ENCODE measurements at regions not wholly inside any gene's neighbourhood (a gene's known extent, or its start where the extent isn't known, plus 50 kb on each side); places are given as distances from the start of the nearest gene placed in this dataset.
"Not testable (repeated sequence)": the region's sequence is repeated elsewhere in the genome, so short reads cannot be mapped to it uniquely, and the experiment has no call there.

GRCh38 chr2:192775011-192775410, 580.3 kb upstream of the TMEFF2 start:
- Histone ChIP-seq H3K36me3 (replicated peaks; ENCODE audit: control insufficient read depth, insufficient read depth, low read length) (no peaks in the 10 kb centered on the region), H3K4me3 (ENCODE audit: insufficient read depth, low read depth, low read length) (no peak overlapping the region), H3K27me3 (ENCODE audit: control insufficient read depth, insufficient read depth, low read length) (no peaks in the 10 kb centered on the region)
- no peak for DNase-seq

GRCh38 chr2:192773044-192773443, 578.3 kb upstream of the TMEFF2 start:
- no peak overlapping the region for H3K4me3 ChIP-seq (ENCODE audit: insufficient read depth, low read depth, low read length)
- no peaks in the 10 kb centered on the region for H3K36me3 ChIP-seq (replicated peaks; ENCODE audit: control insufficient read depth, insufficient read depth, low read length)
- H3K27me3 ChIP-seq (ENCODE audit: control insufficient read depth, insufficient read depth, low read length): no peaks in the 10 kb centered on the region
- DNase-seq: no peak

- no peaks in the 10 kb centered on the region for H3K36me3 ChIP-seq (replicated peaks; ENCODE audit: control insufficient read depth, insufficient read depth, low read length)
- no peak overlapping the region for H3K4me3 ChIP-seq (ENCODE audit: insufficient read depth, low read depth, low read length)
- no peaks in the 10 kb centered on the region for H3K27me3 ChIP-seq (ENCODE audit: control insufficient read depth, insufficient read depth, low read length)
- DNase-seq: no peak
Observed at GRCh38 chr2:192749611-192750200, 555.0 kb upstream of the TMEFF2 start.

- Histone ChIP-seq H3K36me3 (replicated peaks; ENCODE audit: control insufficient read depth, insufficient read depth, low read length) (no peaks in the 10 kb centered on the region), H3K4me3 (ENCODE audit: insufficient read depth, low read depth, low read length) (no peak overlapping the region), H3K27me3 (ENCODE audit: control insufficient read depth, insufficient read depth, low read length) (no peaks in the 10 kb centered on the region)
- peak; percentile 6 for DNase-seq
Observed at GRCh38 chr2:192741889-192742288, 547.2 kb upstream of the TMEFF2 start.

- Histone ChIP-seq H3K4me3 (ENCODE audit: insufficient read depth, low read depth, low read length) (no peak overlapping the region), H3K27me3 (ENCODE audit: control insufficient read depth, insufficient read depth, low read length) (no peaks in the 10 kb centered on the region), H3K36me3 (replicated peaks; ENCODE audit: control insufficient read depth, insufficient read depth, low read length) (no peaks in the 10 kb centered on the region)
- DNase-seq: no peak
Observed at GRCh38 chr2:192735447-192735846, 540.7 kb upstream of the TMEFF2 start.

- DNase-seq: no peak
- Histone ChIP-seq H3K4me3 (ENCODE audit: insufficient read depth, low read depth, low read length) (no peak overlapping the region), H3K36me3 (replicated peaks; ENCODE audit: control insufficient read depth, insufficient read depth, low read length) (no peaks in the 10 kb centered on the region), H3K27me3 (ENCODE audit: control insufficient read depth, insufficient read depth, low read length) (no peaks in the 10 kb centered on the region)
Observed at GRCh38 chr2:192729369-192729768, 534.6 kb upstream of the TMEFF2 start.

- Histone ChIP-seq H3K4me3 (ENCODE audit: insufficient read depth, low read depth, low read length) (no peak overlapping the region), H3K36me3 (replicated peaks; ENCODE audit: control insufficient read depth, insufficient read depth, low read length) (no peaks in the 10 kb centered on the region), H3K27me3 (ENCODE audit: control insufficient read depth, insufficient read depth, low read length) (no peaks in the 10 kb centered on the region)
- DNase-seq: no peak
Observed at GRCh38 chr2:192725991-192726390, 531.3 kb upstream of the TMEFF2 start.

GRCh38 chr2:192719629-192720028, 524.9 kb upstream of the TMEFF2 start:
- no peaks in the 10 kb centered on the region for H3K36me3 ChIP-seq (replicated peaks; ENCODE audit: control insufficient read depth, insufficient read depth, low read length)
- no peak overlapping the region for H3K4me3 ChIP-seq (ENCODE audit: insufficient read depth, low read depth, low read length)
- no peaks in the 10 kb centered on the region for H3K27me3 ChIP-seq (ENCODE audit: control insufficient read depth, insufficient read depth, low read length)
- no peak for DNase-seq

GRCh38 chr2:192718340-192718739, 523.6 kb upstream of the TMEFF2 start:
- Histone ChIP-seq H3K4me3 (ENCODE audit: insufficient read depth, low read depth, low read length) (no peak overlapping the region), H3K27me3 (ENCODE audit: control insufficient read depth, insufficient read depth, low read length) (no peaks in the 10 kb centered on the region), H3K36me3 (replicated peaks; ENCODE audit: control insufficient read depth, insufficient read depth, low read length) (no peaks in the 10 kb centered on the region)
- DNase-seq: no peak

GRCh38 chr2:192700934-192701333, 506.2 kb upstream of the TMEFF2 start:
- DNase-seq: no peak
- H3K4me3 ChIP-seq (ENCODE audit: insufficient read depth, low read depth, low read length): no peak overlapping the region
- no peaks in the 10 kb centered on the region for H3K27me3 ChIP-seq (ENCODE audit: control insufficient read depth, insufficient read depth, low read length)
- no peaks in the 10 kb centered on the region for H3K36me3 ChIP-seq (replicated peaks; ENCODE audit: control insufficient read depth, insufficient read depth, low read length)

GRCh38 chr2:192697880-192698279, 503.1 kb upstream of the TMEFF2 start:
- H3K27me3 ChIP-seq (ENCODE audit: control insufficient read depth, insufficient read depth, low read length): no peaks in the 10 kb centered on the region
- no peak overlapping the region for H3K4me3 ChIP-seq (ENCODE audit: insufficient read depth, low read depth, low read length)
- no peak for DNase-seq
- no peaks in the 10 kb centered on the region for H3K36me3 ChIP-seq (replicated peaks; ENCODE audit: control insufficient read depth, insufficient read depth, low read length)

GRCh38 chr2:192696857-192697256, 502.1 kb upstream of the TMEFF2 start:
- Histone ChIP-seq H3K4me3 (ENCODE audit: insufficient read depth, low read depth, low read length) (no peak overlapping the region), H3K27me3 (ENCODE audit: control insufficient read depth, insufficient read depth, low read length) (no peaks in the 10 kb centered on the region)
- DNase-seq: no peak

GRCh38 chr2:192687015-192687414, 492.3 kb upstream of the TMEFF2 start:
- Histone ChIP-seq H3K4me3 (ENCODE audit: insufficient read depth, low read depth, low read length) (no peak overlapping the region), H3K36me3 (replicated peaks; ENCODE audit: control insufficient read depth, insufficient read depth, low read length) (no peaks in the 10 kb centered on the region), H3K27me3 (ENCODE audit: control insufficient read depth, insufficient read depth, low read length) (no peaks in the 10 kb centered on the region)
- DNase-seq: no peak

More at GRCh38 chr2:192696857-192697256, 502.1 kb upstream of the TMEFF2 start:
- no peaks in the 10 kb centered on the region for H3K36me3 ChIP-seq (replicated peaks; ENCODE audit: control insufficient read depth, insufficient read depth, low read length)

- not testable (repeated sequence) for H3K4me3 ChIP-seq (ENCODE audit: insufficient read depth, low read depth, low read length); H3K36me3 ChIP-seq (replicated peaks; ENCODE audit: control insufficient read depth, insufficient read depth, low read length); H3K27me3 ChIP-seq (ENCODE audit: control insufficient read depth, insufficient read depth, low read length); DNase-seq
Observed at GRCh38 chr2:192682511-192682910, 487.8 kb upstream of the TMEFF2 start.

- no peak for DNase-seq
Observed at GRCh38 chr2:192675681-192676080, 480.9 kb upstream of the TMEFF2 start.

GRCh38 chr2:192669505-192670091, 474.9 kb upstream of the TMEFF2 start:
- Histone ChIP-seq H3K4me3 (ENCODE audit: insufficient read depth, low read depth, low read length) (no peak overlapping the region), H3K27me3 (ENCODE audit: control insufficient read depth, insufficient read depth, low read length) (no peaks in the 10 kb centered on the region), H3K36me3 (replicated peaks; ENCODE audit: control insufficient read depth, insufficient read depth, low read length) (no peaks in the 10 kb centered on the region)
- DNase-seq: no peak

More at GRCh38 chr2:192675681-192676080, 480.9 kb upstream of the TMEFF2 start:
- no peaks in the 10 kb centered on the region for H3K36me3 ChIP-seq (replicated peaks; ENCODE audit: control insufficient read depth, insufficient read depth, low read length)
- no peaks in the 10 kb centered on the region for H3K27me3 ChIP-seq (ENCODE audit: control insufficient read depth, insufficient read depth, low read length)
- no peak overlapping the region for H3K4me3 ChIP-seq (ENCODE audit: insufficient read depth, low read depth, low read length)
